HEK293 (cell line): ENCODE measurements at regions not wholly inside any gene's neighbourhood (a gene's known extent, or its start where the extent isn't known, plus 50 kb on each side); places are given as distances from the start of the nearest gene placed in this dataset.

Experiments used
- CTCF ChIA-PET: fragments of 350-600 bp; formaldehyde crosslinking; extraction: SDS; loops from one replicate; lab custom pipeline; 2021; ENCODE audit warnings: antibody characterized with exemption; lab: Yijun Ruan, JAX
- POLR2A ChIA-PET: fragments of 300-600 bp; formaldehyde crosslinking; extraction: SDS; loops from one replicate; lab custom pipeline; 2020; ENCODE audit warnings: antibody characterized with exemption, inconsistent platforms; lab: Yijun Ruan, JAX
- H3K27ac ChIP-seq: fragments of 200-500 bp; sonication (Bioruptor generic); 2 replicates; pipeline ENCODE4 v1.5.1; 2014; ENCODE audit warnings: low read depth, low read length, control low read depth, inconsistent platforms; ENCODE audit errors: extremely low read depth
- H3K36me3 ChIP-seq, 2 experiments: fragments of 200-500 bp in 1 of 2; sonication (Bioruptor generic) in 1 of 2; 1 replicate in 1 of 2; 2 replicates in 1 of 2; pipeline ENCODE4 v1.5.1; 2014 to 2017; ENCODE audit warnings: inconsistent platforms in 2 of 2, low read length in 2 of 2; ENCODE audit not compliant: control insufficient read depth in 2 of 2, insufficient read depth in 1 of 2
- H3K4me1 ChIP-seq: fragments of 200-500 bp; sonication (Bioruptor generic); 2 replicates; pipeline ENCODE4 v1.5.1; 2014; ENCODE audit warnings: mild to moderate bottlenecking, low read length, inconsistent platforms; ENCODE audit not compliant: control insufficient read depth, insufficient read depth
- H3K4me3 ChIP-seq: 2 replicates; pipeline ENCODE4 v1.5.1; 2011; ENCODE audit warnings: low read depth, mild to moderate bottlenecking, control low read depth, low read length, moderate library complexity
- H3K9me3 ChIP-seq: fragments of 200-500 bp; sonication (Bioruptor generic); 2 replicates; pipeline ENCODE4 v1.5.1; 2014; ENCODE audit warnings: low read depth, low read length, inconsistent platforms; ENCODE audit not compliant: control insufficient read depth, insufficient read depth
- BCL11B ChIP-seq: fragments of 450-650 bp; formaldehyde crosslinking; IDR thresholded peaks from 2 replicates; pipeline ENCODE4 v1.5.1; 2016; ENCODE audit warnings: low read depth, missing biosample characterization, missing genetic modification characterization
- CTCF ChIP-seq: fragments of 450-650 bp; formaldehyde crosslinking; IDR thresholded peaks from 2 replicates; pipeline ENCODE4 v1.5.1; 2016; ENCODE audit warnings: missing biosample characterization, missing genetic modification characterization
- FEZF1 ChIP-seq: fragments of 450-650 bp; formaldehyde crosslinking; IDR thresholded peaks from 2 replicates; pipeline ENCODE4 v1.5.1; 2016; ENCODE audit warnings: missing biosample characterization, missing genetic modification characterization
- GFI1B ChIP-seq: fragments of 450-650 bp; formaldehyde crosslinking; IDR thresholded peaks from 2 replicates; pipeline ENCODE4 v1.5.1; 2016; ENCODE audit warnings: missing biosample characterization, missing genetic modification characterization
- KLF1 ChIP-seq: fragments of 450-650 bp; formaldehyde crosslinking; IDR thresholded peaks from 2 replicates; pipeline ENCODE4 v1.5.1; 2016; ENCODE audit warnings: missing biosample characterization, missing genetic modification characterization
- KLF10 ChIP-seq: fragments of 450-650 bp; IDR thresholded peaks from 2 replicates; pipeline ENCODE4 v1.5.1; 2018; ENCODE audit warnings: missing biosample characterization, mild to moderate bottlenecking, missing genetic modification characterization
- KLF8 ChIP-seq: fragments of 450-650 bp; formaldehyde crosslinking; IDR thresholded peaks from 2 replicates; pipeline ENCODE4 v1.5.1; 2016; ENCODE audit warnings: missing biosample characterization, missing genetic modification characterization
- MEIS1 ChIP-seq: sonication (generic); formaldehyde crosslinking; IDR thresholded peaks from 2 replicates; pipeline ENCODE4 v1.8.1; 2022; ENCODE audit warnings: missing genetic modification reagents, mild to moderate bottlenecking, borderline replicate concordance
- ZBTB20 ChIP-seq: fragments of 450-650 bp; formaldehyde crosslinking; IDR thresholded peaks from 2 replicates; pipeline ENCODE4 v1.5.1; 2016; ENCODE audit warnings: missing biosample characterization, missing genetic modification characterization
- ZBTB26 ChIP-seq: fragments of 450-650 bp; formaldehyde crosslinking; optimal IDR thresholded peaks from 2 replicates; pipeline ENCODE3; 2016; ENCODE audit warnings: missing biosample characterization, mild to moderate bottlenecking, missing genetic modification characterization
- ZEB2 ChIP-seq: fragments of 450-650 bp; formaldehyde crosslinking; IDR thresholded peaks from 2 replicates; pipeline ENCODE4 v1.5.1; 2016; ENCODE audit warnings: missing biosample characterization, missing genetic modification characterization
- ZNF121 ChIP-seq: fragments of 450-650 bp; formaldehyde crosslinking; IDR thresholded peaks from 2 replicates; pipeline ENCODE4 v1.5.1; 2016; ENCODE audit warnings: missing biosample characterization, missing genetic modification characterization
- ZNF140 ChIP-seq: fragments of 450-650 bp; formaldehyde crosslinking; IDR thresholded peaks from 2 replicates; pipeline ENCODE4 v1.5.1; 2016; ENCODE audit warnings: missing biosample characterization, missing genetic modification characterization
- ZNF16 ChIP-seq: fragments of 450-650 bp; formaldehyde crosslinking; IDR thresholded peaks from 2 replicates; pipeline ENCODE4 v1.5.1; 2016; ENCODE audit warnings: low read depth, missing biosample characterization, missing genetic modification characterization
- ZNF184 ChIP-seq: fragments of 450-650 bp; IDR thresholded peaks from 2 replicates; pipeline ENCODE4 v1.5.1; 2018; ENCODE audit warnings: missing biosample characterization, mild to moderate bottlenecking, missing genetic modification characterization
- ZNF2 ChIP-seq: fragments of 450-650 bp; formaldehyde crosslinking; IDR thresholded peaks from 2 replicates; pipeline ENCODE4 v1.5.1; 2016; ENCODE audit warnings: missing biosample characterization, missing genetic modification characterization
- ZNF23 ChIP-seq: fragments of 450-650 bp; formaldehyde crosslinking; IDR thresholded peaks from 2 replicates; pipeline ENCODE4 v1.5.1; 2016; ENCODE audit warnings: missing biosample characterization, missing genetic modification characterization, borderline replicate concordance
- ZNF341 ChIP-seq: fragments of 450-650 bp; formaldehyde crosslinking; IDR thresholded peaks from 2 replicates; pipeline ENCODE4; 2016; ENCODE audit warnings: low read depth, missing biosample characterization, missing genetic modification characterization
- ZNF391 ChIP-seq: fragments of 450-650 bp; formaldehyde crosslinking; IDR thresholded peaks from 2 replicates; pipeline ENCODE4 v1.5.1; 2016; ENCODE audit warnings: low read depth, missing biosample characterization, missing genetic modification characterization, borderline replicate concordance
- ZNF394 ChIP-seq: fragments of 450-650 bp; formaldehyde crosslinking; IDR thresholded peaks from 2 replicates; pipeline ENCODE4 v1.5.1; 2016; ENCODE audit warnings: missing biosample characterization, missing genetic modification characterization, mild to moderate bottlenecking, moderate library complexity, borderline replicate concordance
- ZNF426 ChIP-seq: fragments of 450-650 bp; formaldehyde crosslinking; IDR thresholded peaks from 2 replicates; pipeline ENCODE4 v1.5.1; 2017; ENCODE audit warnings: missing biosample characterization, missing genetic modification characterization, mild to moderate bottlenecking, inconsistent platforms, moderate library complexity
- ZNF433 ChIP-seq: fragments of 450-650 bp; formaldehyde crosslinking; IDR thresholded peaks from 2 replicates; pipeline ENCODE4 v1.5.1; 2016; ENCODE audit warnings: missing biosample characterization, missing genetic modification characterization, low read depth
- ZNF488 ChIP-seq: fragments of 450-650 bp; formaldehyde crosslinking; IDR thresholded peaks from 2 replicates; pipeline ENCODE4 v1.5.1; 2016; ENCODE audit warnings: missing biosample characterization, missing genetic modification characterization
- ZNF501 ChIP-seq: fragments of 450-650 bp; formaldehyde crosslinking; IDR thresholded peaks from 2 replicates; pipeline ENCODE4 v1.5.1; 2016; ENCODE audit warnings: missing biosample characterization, missing genetic modification characterization
- ZNF555 ChIP-seq: fragments of 450-650 bp; formaldehyde crosslinking; conservative IDR thresholded peaks from 2 replicates; pipeline ENCODE4 v1.5.1; 2017; ENCODE audit warnings: missing biosample characterization, mild to moderate bottlenecking, missing genetic modification characterization, inconsistent platforms
- ZNF610 ChIP-seq: fragments of 450-650 bp; formaldehyde crosslinking; IDR thresholded peaks from 2 replicates; pipeline ENCODE4 v1.5.1; 2016; ENCODE audit warnings: missing biosample characterization, missing genetic modification characterization, borderline replicate concordance
- ZNF623 ChIP-seq: fragments of 450-650 bp; formaldehyde crosslinking; IDR thresholded peaks from 2 replicates; pipeline ENCODE4 v1.5.1; 2016; ENCODE audit warnings: missing biosample characterization, missing genetic modification characterization
- ZNF626 ChIP-seq: fragments of 450-650 bp; sonication (Bioruptor Pico); formaldehyde crosslinking; IDR thresholded peaks from 2 replicates; pipeline ENCODE4 v1.5.1; 2018; ENCODE audit warnings: missing biosample characterization, missing genetic modification characterization, inconsistent platforms
- ZNF704 ChIP-seq: fragments of 450-650 bp; formaldehyde crosslinking; IDR thresholded peaks from 2 replicates; pipeline ENCODE4 v1.5.1; 2016; ENCODE audit warnings: missing biosample characterization, missing genetic modification characterization
- ZNF747 ChIP-seq: fragments of 450-650 bp; formaldehyde crosslinking; IDR thresholded peaks from 2 replicates; pipeline ENCODE4 v1.5.1; 2016; ENCODE audit warnings: missing biosample characterization, missing genetic modification characterization
- ZNF768 ChIP-seq: fragments of 450-650 bp; formaldehyde crosslinking; IDR thresholded peaks from 2 replicates; pipeline ENCODE4 v1.5.1; 2018; ENCODE audit warnings: missing biosample characterization, mild to moderate bottlenecking, missing genetic modification characterization
- ZNF785 ChIP-seq: fragments of 450-650 bp; formaldehyde crosslinking; IDR thresholded peaks from 2 replicates; pipeline ENCODE4 v1.5.1; 2016; ENCODE audit warnings: missing biosample characterization, missing genetic modification characterization
- ZSCAN4 ChIP-seq: fragments of 450-650 bp; formaldehyde crosslinking; IDR thresholded peaks from 2 replicates; pipeline ENCODE4 v1.5.1; 2017; ENCODE audit warnings: missing biosample characterization, missing genetic modification characterization

- CTCF ChIA-PET, result no interaction called here
- no peak overlapping the region for H3K4me3 ChIP-seq
- no peaks in the 10 kb centered on the region for H3K9me3 ChIP-seq
- no peaks in the 10 kb centered on the region for H3K36me3 ChIP-seq
- POLR2A ChIA-PET, result no interaction called here
- TF ChIP-seq ZNF785 (tag by site-specific recombination) (no peak), ZNF626 (tag by site-specific recombination) (no peak), KLF1 (tag by site-specific recombination) (no peak), BCL11B (tag by site-specific recombination) (no peak), ZNF23 (tag by site-specific recombination) (no peak), ZNF433 (no peak), ZBTB26 (tag by site-specific recombination) (no peak), ZNF768 (tag by site-specific recombination) (no peak), MEIS1 (no peak), ZNF747 (tag by site-specific recombination) (no peak), CTCF (tag by site-specific recombination) (no peak), ZBTB20 (tag by site-specific recombination) (no peak), ZSCAN4 (tag by site-specific recombination) (no peak)
- no peak overlapping the region for H3K27ac ChIP-seq
- no peaks in the 10 kb centered on the region for H3K4me1 ChIP-seq
These were observed 381.7 kb downstream of the CDH19 start for GRCh38 chr18:66222174-66222573.

GRCh38 chr18:66219817-66220216 lies 384.1 kb downstream of the CDH19 start:
- no peaks in the 10 kb centered on the region for H3K4me1 ChIP-seq
- no peaks in the 10 kb centered on the region for H3K36me3 ChIP-seq
- POLR2A ChIA-PET, result no interaction called here
- CTCF ChIA-PET, result interaction anchor here (0.6 kb wide), 1 partner anchor 492 kb away, joined by 3 read pairs; no protein-coding TSS in a partner anchor
- no peak overlapping the region for H3K4me3 ChIP-seq
- no peak overlapping the region for H3K27ac ChIP-seq
- no peaks in the 10 kb centered on the region for H3K9me3 ChIP-seq
- TF ChIP-seq ZNF610, result no peak
- no peak for TF ChIP-seq FEZF1 (tag by site-specific recombination)
- TF ChIP-seq ZNF391 (tag by site-specific recombination), result no peak
- TF ChIP-seq KLF8 (tag by site-specific recombination), result no peak
- TF ChIP-seq ZNF394 (tag by site-specific recombination), result peak; percentile 67; the same call in 1 of the 2 replicates
- TF ChIP-seq ZNF2 (tag by site-specific recombination), result no peak
- TF ChIP-seq ZNF16 (tag by site-specific recombination), result no peak
- TF ChIP-seq ZNF140 (tag by site-specific recombination), result peak; percentile 36; the same call in 1 of the 2 replicates
- TF ChIP-seq ZEB2 (tag by site-specific recombination), result no peak
- no peak for TF ChIP-seq ZNF121 (tag by site-specific recombination)
- TF ChIP-seq ZNF184, result no peak
- TF ChIP-seq ZNF704 (tag by site-specific recombination), result no peak
- peak; percentile 49 for TF ChIP-seq ZNF426
- no peak for TF ChIP-seq GFI1B (tag by site-specific recombination)
- no peak for TF ChIP-seq ZNF488 (tag by site-specific recombination)
- TF ChIP-seq ZNF501, result no peak
- TF ChIP-seq KLF10 (tag by site-specific recombination), result no peak
- peak; percentile 38; the same call in 1 of the 2 replicates for TF ChIP-seq ZNF623 (tag by site-specific recombination)
- peak; percentile 43; the same call in 1 of the 2 replicates for TF ChIP-seq ZNF555
- TF ChIP-seq ZNF341 (tag by site-specific recombination), result no peak
